Mesenchymal stem cell (in vitro differentiated cells and primary cell): ENCODE measurements at regions not wholly inside any gene's neighbourhood (a gene's known extent, or its start where the extent isn't known, plus 50 kb on each side); places are given as distances from the start of the nearest gene placed in this dataset.

Source experiments
- DNase-seq: peaks from one replicate; pipeline ENCODE4 v3.0.0-alpha.2; 2013
- H2AFZ ChIP-seq: one replicate; pipeline ENCODE4 v1.6.1; 2013; ENCODE audit warnings: low read depth, mild to moderate bottlenecking, control low read depth, inconsistent platforms, low read length, moderate library complexity
- H2AK5ac ChIP-seq: 2 replicates; pipeline ENCODE4 v1.6.1; 2013; ENCODE audit warnings: low read length, moderate library complexity, mild to moderate bottlenecking, inconsistent platforms; ENCODE audit not compliant: severe bottlenecking
- H2BK120ac ChIP-seq: one replicate; pipeline ENCODE4 v1.6.1; 2013; ENCODE audit warnings: low read depth, mild to moderate bottlenecking, inconsistent platforms, low read length, moderate library complexity
- H2BK12ac ChIP-seq, 2 experiments: one replicate each; pipeline ENCODE4 v1.6.1; 2013; ENCODE audit warnings: inconsistent platforms in 2 of 2, low read length in 2 of 2, mild to moderate bottlenecking in 2 of 2, moderate library complexity in 2 of 2, control low read depth in 1 of 2
- H2BK15ac ChIP-seq: one replicate; pipeline ENCODE4 v1.6.1; 2013; ENCODE audit warnings: mild to moderate bottlenecking, low read depth, inconsistent platforms; ENCODE audit not compliant: poor library complexity, severe bottlenecking
- H2BK5ac ChIP-seq: 2 replicates; pipeline ENCODE4 v1.6.1; 2013; ENCODE audit warnings: low read depth, mild to moderate bottlenecking, low read length, control low read depth, inconsistent platforms; ENCODE audit not compliant: poor library complexity, severe bottlenecking
- H3K14ac ChIP-seq, 2 experiments: one replicate each; pipeline ENCODE4 v1.6.1; 2013; ENCODE audit warnings: inconsistent platforms in 2 of 2, low read length in 2 of 2, control low read depth in 1 of 2, mild to moderate bottlenecking in 1 of 2, moderate library complexity in 1 of 2
- H3K18ac ChIP-seq, 2 experiments: one replicate each; pipeline ENCODE4 v1.6.1; 2013; ENCODE audit warnings: inconsistent platforms in 2 of 2, low read length in 2 of 2, control low read depth in 1 of 2, low read depth in 1 of 2, mild to moderate bottlenecking in 1 of 2
- H3K23ac ChIP-seq, 2 experiments: one replicate each; pipeline ENCODE4 v1.6.1; 2013; ENCODE audit warnings: inconsistent platforms in 2 of 2, low read length in 2 of 2, mild to moderate bottlenecking in 2 of 2, moderate library complexity in 2 of 2, control low read depth in 1 of 2
- H3K27ac ChIP-seq: 2 replicates; pipeline ENCODE4 v1.5.1; 2013; ENCODE audit warnings: mild to moderate bottlenecking, moderate library complexity, low read length, control low read depth, inconsistent platforms; ENCODE audit not compliant: poor library complexity, severe bottlenecking
- H3K27me3 ChIP-seq, 2 experiments: 2 replicates each; pipeline versions ENCODE4 v1.6.1 to v1.7.0; 2013; ENCODE audit warnings: low read length in 2 of 2, mild to moderate bottlenecking in 2 of 2, moderate library complexity in 2 of 2, control low read depth in 1 of 2, inconsistent platforms in 1 of 2; ENCODE audit not compliant: control insufficient read depth in 1 of 2, insufficient read depth in 1 of 2
- H3K36me3 ChIP-seq, 2 experiments: 2 replicates each; pipeline versions ENCODE4 v1.6.1 to v1.7.0; 2013; ENCODE audit warnings: low read length in 2 of 2, control low read depth in 1 of 2, inconsistent platforms in 1 of 2, low read depth in 1 of 2, mild to moderate bottlenecking in 1 of 2; ENCODE audit not compliant: insufficient read depth in 2 of 2, control insufficient read depth in 1 of 2
- H3K4ac ChIP-seq, 2 experiments: one replicate each; pipeline ENCODE4 v1.6.1; 2013; ENCODE audit warnings: inconsistent platforms in 2 of 2, low read length in 2 of 2, mild to moderate bottlenecking in 2 of 2, moderate library complexity in 2 of 2, control low read depth in 1 of 2, low read depth in 1 of 2
- H3K4me1 ChIP-seq: 2 replicates; pipeline ENCODE4 v1.6.1; 2013; ENCODE audit warnings: low read depth, low read length, control low read depth; ENCODE audit not compliant: control insufficient read depth, insufficient read depth
- H3K4me2 ChIP-seq: 2 replicates; pipeline ENCODE4 v1.6.1; 2013; ENCODE audit warnings: low read length, mild to moderate bottlenecking, inconsistent platforms; ENCODE audit not compliant: poor library complexity, severe bottlenecking
- H3K4me3 ChIP-seq, 2 experiments: 2 replicates each; pipeline versions ENCODE4 v1.5.1 to v1.7.0; 2013; ENCODE audit warnings: low read length in 2 of 2, mild to moderate bottlenecking in 2 of 2, control low read depth in 1 of 2, low read depth in 1 of 2; ENCODE audit not compliant: insufficient read depth in 1 of 2
- H3K79me1 ChIP-seq: replicated peaks from 2 replicates; pipeline ENCODE4 v1.6.1; 2013; ENCODE audit warnings: mild to moderate bottlenecking, control low read depth, low read length, inconsistent platforms; ENCODE audit not compliant: poor library complexity, severe bottlenecking
- H3K9ac ChIP-seq: 2 replicates; pipeline ENCODE4 v1.7.0; 2013; ENCODE audit warnings: mild to moderate bottlenecking, low read length, moderate library complexity
- H3K9me3 ChIP-seq: 2 replicates; pipeline ENCODE4 v1.7.0; 2013; ENCODE audit warnings: mild to moderate bottlenecking, low read length; ENCODE audit not compliant: control insufficient read depth
- H4K8ac ChIP-seq: one replicate; pipeline ENCODE4 v1.6.1; 2013; ENCODE audit warnings: inconsistent platforms, mild to moderate bottlenecking, low read length, moderate library complexity
- H4K91ac ChIP-seq: one replicate; pipeline ENCODE4 v1.6.1; 2013; ENCODE audit warnings: mild to moderate bottlenecking, low read length, inconsistent platforms
- WGBS: methylation state at CpG from one replicate; pipeline ENCODE4 v1.1.7; 2013; ENCODE audit warnings: mixed read lengths; 5-methylcytosine and 5-hydroxymethylcytosine counted together

GRCh38 chr12:67593461-67594330 is 54.8 kb upstream of the DYRK2 start:
- H2BK15ac ChIP-seq, result no peak overlapping the region
- no peak overlapping the region for H3K9ac ChIP-seq
- H3K23ac ChIP-seq, result no peak overlapping the region
- H2AFZ ChIP-seq, result no peak overlapping the region
- H2BK5ac ChIP-seq, result no peak overlapping the region
- no peak overlapping the region for H3K14ac ChIP-seq
- no peak overlapping the region for H3K4ac ChIP-seq
- H3K79me1 ChIP-seq, result no peaks in the 10 kb centered on the region
- no peaks in the 10 kb centered on the region for H3K9me3 ChIP-seq
- peak overlapping the region; percentile 46 for H2AK5ac ChIP-seq
- H3K27ac ChIP-seq, result no peak overlapping the region
- H3K4me2 ChIP-seq, result no peak overlapping the region
- no peak overlapping the region for H4K91ac ChIP-seq
- H3K27me3 ChIP-seq, result no peaks in the 10 kb centered on the region
- H2BK12ac ChIP-seq, result no peak overlapping the region
- 100% methylated on average over 2 of the region's 2 CpGs for WGBS
- no peak for DNase-seq
- no peaks in the 10 kb centered on the region for H3K36me3 ChIP-seq
- peak overlapping the region; percentile 49 for H4K8ac ChIP-seq
- peak overlapping the region; percentile 37 to 52 for H3K18ac ChIP-seq
- no peak overlapping the region for H2BK120ac ChIP-seq
- no peak overlapping the region for H3K4me3 ChIP-seq
- no peaks in the 10 kb centered on the region for H3K4me1 ChIP-seq

- no peak overlapping the region for H2BK5ac ChIP-seq
- no peaks in the 10 kb centered on the region for H3K9me3 ChIP-seq
- no peak overlapping the region for H4K8ac ChIP-seq
- H3K9ac ChIP-seq, result no peak overlapping the region
- H3K14ac ChIP-seq, result no peak overlapping the region
- H3K27ac ChIP-seq, result no peak overlapping the region
- H2BK120ac ChIP-seq, result no peak overlapping the region
- H3K4ac ChIP-seq, result no peak overlapping the region
- no peaks in the 10 kb centered on the region for H3K4me1 ChIP-seq
- H2BK15ac ChIP-seq, result no peak overlapping the region
- H4K91ac ChIP-seq, result no peak overlapping the region
- no peaks in the 10 kb centered on the region for H3K27me3 ChIP-seq
- H2BK12ac ChIP-seq, result no peak overlapping the region
- H3K4me2 ChIP-seq, result no peak overlapping the region
- H2AFZ ChIP-seq, result no peak overlapping the region
- no peak overlapping the region for H2AK5ac ChIP-seq
- no peak for DNase-seq
- H3K4me3 ChIP-seq, result no peak overlapping the region
- no CpG with 5 or more reads among the region's 2 CpGs for WGBS
- no peaks in the 10 kb centered on the region for H3K36me3 ChIP-seq
- H3K79me1 ChIP-seq, result no peaks in the 10 kb centered on the region
- H3K18ac ChIP-seq, result no peak overlapping the region
- no peak overlapping the region for H3K23ac ChIP-seq
Measured at GRCh38 chr12:67594888-67595287, 53.7 kb upstream of the DYRK2 start.

- H2BK5ac ChIP-seq, result no peak overlapping the region
- no peak overlapping the region for H2BK12ac ChIP-seq
- H3K27me3 ChIP-seq, result no peaks in the 10 kb centered on the region
- no peak overlapping the region for H3K14ac ChIP-seq
- H2AFZ ChIP-seq, result no peak overlapping the region
- no peaks in the 10 kb centered on the region for H3K36me3 ChIP-seq
- H2AK5ac ChIP-seq, result no peak overlapping the region
- H3K4me2 ChIP-seq, result no peak overlapping the region
- H3K27ac ChIP-seq, result no peak overlapping the region
- no peak overlapping the region for H3K4me3 ChIP-seq
- H3K4ac ChIP-seq, result no peak overlapping the region
- no peaks in the 10 kb centered on the region for H3K9me3 ChIP-seq
- no peak overlapping the region for H3K23ac ChIP-seq
- H3K4me1 ChIP-seq, result no peaks in the 10 kb centered on the region
- H3K79me1 ChIP-seq, result no peaks in the 10 kb centered on the region
- H2BK120ac ChIP-seq, result no peak overlapping the region
- H3K18ac ChIP-seq, result no peak overlapping the region
- H2BK15ac ChIP-seq, result no peak overlapping the region
- DNase-seq, result no peak
- H4K91ac ChIP-seq, result no peak overlapping the region
- no peak overlapping the region for H4K8ac ChIP-seq
- H3K9ac ChIP-seq, result no peak overlapping the region
- WGBS, result 82% methylated on average over 3 of the region's 3 CpGs
Measured at GRCh38 chr12:67595365-67595764, 53.2 kb upstream of the DYRK2 start.

GRCh38 chr12:67598598-67598997 is 49.9 kb upstream of the DYRK2 start:
- Histone ChIP-seq H3K14ac (no peak overlapping the region), H3K4me1 (no peaks in the 10 kb centered on the region), H3K36me3 (no peaks in the 10 kb centered on the region), H3K4me3 (no peak overlapping the region), H2BK5ac (no peak overlapping the region), H3K4me2 (no peak overlapping the region), H3K79me1 (no peaks in the 10 kb centered on the region), H2BK120ac (no peak overlapping the region), H3K27me3 (no peaks in the 10 kb centered on the region), H3K4ac (no peak overlapping the region), H2BK15ac (no peak overlapping the region), H2AFZ (no peak overlapping the region), H3K27ac (no peak overlapping the region), H3K9me3 (no peaks in the 10 kb centered on the region), H4K91ac (no peak overlapping the region), H3K9ac (no peak overlapping the region), H2AK5ac (no peak overlapping the region), H4K8ac (no peak overlapping the region), H2BK12ac (no peak overlapping the region), H3K23ac (no peak overlapping the region), H3K18ac (no peak overlapping the region)
- DNase-seq, result no peak
- 96% methylated on average over 3 of the region's 3 CpGs for WGBS
